Erythroblast (primary cell): ENCODE measurements at regions not wholly inside any gene's neighbourhood (a gene's known extent, or its start where the extent isn't known, plus 50 kb on each side); places are given as distances from the start of the nearest gene placed in this dataset.

ENCODE experiments used
- GATA1 ChIP-seq: IDR thresholded peaks from 2 replicates; pipeline ENCODE4 v1.6.1; 2011; ENCODE audit warnings: low read depth, mild to moderate bottlenecking, control low read depth, low read length, moderate library complexity
- POLR2A ChIP-seq: IDR thresholded peaks from 2 replicates; pipeline ENCODE4 v1.6.1; 2011; ENCODE audit warnings: mild to moderate bottlenecking, low read length

DNA sequence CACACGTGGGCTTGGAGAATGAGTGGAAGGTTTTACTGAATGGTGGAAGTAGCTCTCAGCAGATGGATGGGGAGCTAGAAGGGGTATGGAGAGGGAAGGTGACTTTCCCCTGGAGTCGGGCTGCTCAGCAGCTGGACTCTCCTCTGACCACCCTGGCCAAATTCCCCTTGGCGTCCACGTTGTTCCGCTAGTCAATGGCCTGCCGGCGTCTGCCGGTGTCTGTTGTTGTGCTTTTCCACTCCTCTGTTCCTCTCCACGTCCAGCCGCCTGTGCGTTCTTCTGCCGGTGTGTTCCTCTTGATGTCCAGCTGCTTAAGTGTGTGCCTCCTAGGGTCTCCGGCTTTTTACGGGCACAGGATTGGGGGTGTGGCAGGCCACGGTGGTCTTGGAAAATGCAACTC lies 203.5 kb downstream of the MYRFL start:
- no peak for TF ChIP-seq POLR2A
- no peak for TF ChIP-seq GATA1
